Stimulated activated effector memory CD8-positive, alpha-beta T cell treated with anti-CD3 and anti-CD28 coated beads, Interleukin-12 subunit alpha, Interleukin-12 subunit beta, amount 100 ng/mL, for 72 hours (primary cell): ENCODE measurements at regions not wholly inside any gene's neighbourhood (a gene's known extent, or its start where the extent isn't known, plus 50 kb on each side); places are given as distances from the start of the nearest gene placed in this dataset.

Experiments
- ATAC-seq: fragments of 150-1000 bp; cut with Tn5 transposase; 2 replicates; pipeline ENCODE4 v1.10.0; 2021
- DNase-seq, 2 donors: peaks; one replicate each; pipeline ENCODE4 v3.0.0; 2021 to 2022; ENCODE audit warnings: low spot score in 2 of 2
- H3K27ac Mint-ChIP-seq: one replicate; pipeline ENCODE4 v1.8.0; 2022; ENCODE audit warnings: mild to moderate bottlenecking, mixed read lengths
- H3K36me3 Mint-ChIP-seq: one replicate; pipeline ENCODE4 v1.8.0; 2022; ENCODE audit warnings: mild to moderate bottlenecking, mixed read lengths
- H3K4me1 Mint-ChIP-seq: one replicate; pipeline ENCODE4 v1.8.0; 2022; ENCODE audit warnings: mixed read lengths
- H3K4me3 Mint-ChIP-seq: one replicate; pipeline ENCODE4 v1.8.0; 2022; ENCODE audit warnings: mild to moderate bottlenecking, mixed read lengths
- H3K9me3 Mint-ChIP-seq: one replicate; pipeline ENCODE4 v1.8.0; 2022; ENCODE audit warnings: mixed read lengths

- Mint-ChIP-seq H3K9me3 (peaks cover 4% of the 10 kb centered on the region), H3K4me3 (no peak overlapping the region), H3K4me1 (no peaks in the 10 kb centered on the region), H3K36me3 (no peaks in the 10 kb centered on the region), H3K27ac (no peak overlapping the region)
- ATAC-seq (no peak), DNase-seq (no peak)
These were observed 129.7 kb downstream of the SNX19 start for GRCh38 chr11:130786586-130786985.

- ATAC-seq = no peak
- Mint-ChIP-seq H3K4me1 (no peaks in the 10 kb centered on the region), H3K36me3 (no peaks in the 10 kb centered on the region), H3K4me3 (no peak overlapping the region), H3K27ac (no peak overlapping the region), H3K9me3 (peaks cover 4% of the 10 kb centered on the region)
- DNase-seq = no peak
These were observed 129.1 kb downstream of the SNX19 start for GRCh38 chr11:130787092-130787616.

- H3K36me3 Mint-ChIP-seq = no peaks in the 10 kb centered on the region
- DNase-seq (no peak), ATAC-seq (no peak)
- H3K4me1 Mint-ChIP-seq = no peaks in the 10 kb centered on the region
- peaks cover 4% of the 10 kb centered on the region for H3K9me3 Mint-ChIP-seq
- H3K27ac Mint-ChIP-seq = no peak overlapping the region
- H3K4me3 Mint-ChIP-seq = no peak overlapping the region
These were observed 128.2 kb downstream of the SNX19 start for GRCh38 chr11:130787973-130788570.

- H3K36me3 Mint-ChIP-seq = no peaks in the 10 kb centered on the region
- ATAC-seq = no peak
- H3K9me3 Mint-ChIP-seq = peaks cover 4% of the 10 kb centered on the region
- no peaks in the 10 kb centered on the region for H3K4me1 Mint-ChIP-seq
- no peak overlapping the region for H3K4me3 Mint-ChIP-seq
- DNase-seq = no peak
- no peak overlapping the region for H3K27ac Mint-ChIP-seq
These were observed 127.1 kb downstream of the SNX19 start for GRCh38 chr11:130789056-130789640.

GRCh38 chr11:130790689-130791088, 125.6 kb downstream of the SNX19 start:
- Mint-ChIP-seq H3K4me3 (no peak overlapping the region), H3K4me1 (no peaks in the 10 kb centered on the region), H3K36me3 (no peaks in the 10 kb centered on the region), H3K9me3 (peaks cover 4% of the 10 kb centered on the region), H3K27ac (no peak overlapping the region)
- no peak for DNase-seq
- no peak for ATAC-seq

- DNase-seq (no peak), ATAC-seq (no peak)
- Mint-ChIP-seq H3K4me3 (no peak overlapping the region), H3K36me3 (no peaks in the 10 kb centered on the region), H3K27ac (no peak overlapping the region), H3K4me1 (no peaks in the 10 kb centered on the region), H3K9me3 (peaks cover 4% of the 10 kb centered on the region)
These were observed 123.5 kb downstream of the SNX19 start for GRCh38 chr11:130792772-130793171.

GRCh38 chr11:130796828-130797227, 119.5 kb downstream of the SNX19 start:
- Mint-ChIP-seq H3K4me3 (no peak overlapping the region), H3K27ac (no peak overlapping the region), H3K9me3 (no peaks in the 10 kb centered on the region), H3K36me3 (no peaks in the 10 kb centered on the region), H3K4me1 (no peaks in the 10 kb centered on the region)
- DNase-seq (no peak), ATAC-seq (no peak)

- no peaks in the 10 kb centered on the region for H3K9me3 Mint-ChIP-seq
- no peaks in the 10 kb centered on the region for H3K4me1 Mint-ChIP-seq
- no peak for DNase-seq
- no peak overlapping the region for H3K27ac Mint-ChIP-seq
- ATAC-seq = no peak
- no peaks in the 10 kb centered on the region for H3K36me3 Mint-ChIP-seq
- no peak overlapping the region for H3K4me3 Mint-ChIP-seq
These were observed 118.0 kb downstream of the SNX19 start for GRCh38 chr11:130798280-130798679.

- H3K36me3 Mint-ChIP-seq = no peaks in the 10 kb centered on the region
- H3K9me3 Mint-ChIP-seq = no peaks in the 10 kb centered on the region
- no peak for ATAC-seq
- no peak for DNase-seq
- H3K4me3 Mint-ChIP-seq = no peak overlapping the region
- H3K27ac Mint-ChIP-seq = no peak overlapping the region
- no peaks in the 10 kb centered on the region for H3K4me1 Mint-ChIP-seq
These were observed 117.5 kb downstream of the SNX19 start for GRCh38 chr11:130798801-130799200.

GRCh38 chr11:130801333-130802122, 114.8 kb downstream of the SNX19 start:
- no peaks in the 10 kb centered on the region for H3K9me3 Mint-ChIP-seq
- H3K4me3 Mint-ChIP-seq = no peak overlapping the region
- no peaks in the 10 kb centered on the region for H3K36me3 Mint-ChIP-seq
- no peaks in the 10 kb centered on the region for H3K4me1 Mint-ChIP-seq
- no peak for DNase-seq
- no peak overlapping the region for H3K27ac Mint-ChIP-seq
- ATAC-seq = no peak

- ATAC-seq (no peak), DNase-seq (no peak)
- H3K4me3 Mint-ChIP-seq = no peak overlapping the region
- no peaks in the 10 kb centered on the region for H3K36me3 Mint-ChIP-seq
- no peak overlapping the region for H3K27ac Mint-ChIP-seq
- no peaks in the 10 kb centered on the region for H3K9me3 Mint-ChIP-seq
- H3K4me1 Mint-ChIP-seq = no peaks in the 10 kb centered on the region
These were observed 113.7 kb downstream of the SNX19 start for GRCh38 chr11:130802567-130802966.

GRCh38 chr11:130804306-130805076, 111.8 kb downstream of the SNX19 start:
- DNase-seq (no peak), ATAC-seq (no peak)
- H3K9me3 Mint-ChIP-seq = no peaks in the 10 kb centered on the region
- H3K27ac Mint-ChIP-seq = no peak overlapping the region
- no peak overlapping the region for H3K4me3 Mint-ChIP-seq
- no peaks in the 10 kb centered on the region for H3K4me1 Mint-ChIP-seq
- H3K36me3 Mint-ChIP-seq = no peaks in the 10 kb centered on the region

GRCh38 chr11:130806746-130807145, 109.5 kb downstream of the SNX19 start:
- Mint-ChIP-seq H3K9me3 (no peaks in the 10 kb centered on the region), H3K36me3 (no peaks in the 10 kb centered on the region), H3K4me3 (no peak overlapping the region), H3K27ac (no peak overlapping the region), H3K4me1 (no peaks in the 10 kb centered on the region)
- ATAC-seq (no peak), DNase-seq (no peak)

GRCh38 chr11:130808541-130808940, 107.7 kb downstream of the SNX19 start:
- no peaks in the 10 kb centered on the region for H3K4me1 Mint-ChIP-seq
- H3K36me3 Mint-ChIP-seq = no peaks in the 10 kb centered on the region
- no peak overlapping the region for H3K4me3 Mint-ChIP-seq
- DNase-seq = no peak
- ATAC-seq = no peak
- H3K9me3 Mint-ChIP-seq = no peaks in the 10 kb centered on the region
- no peak overlapping the region for H3K27ac Mint-ChIP-seq

- no peak for ATAC-seq
- DNase-seq = no peak
- Mint-ChIP-seq H3K4me1 (no peaks in the 10 kb centered on the region), H3K27ac (no peak overlapping the region), H3K9me3 (no peaks in the 10 kb centered on the region), H3K36me3 (no peaks in the 10 kb centered on the region), H3K4me3 (no peak overlapping the region)
These were observed 103.1 kb downstream of the SNX19 start for GRCh38 chr11:130813196-130813595.
